ENCODE measurements at regions not wholly inside any gene's neighbourhood (a gene's known extent, or its start where the extent isn't known, plus 50 kb on each side); places are given as distances from the start of the nearest gene placed in this dataset.

- no peak for DNase-seq
Measured at GRCh38 chr9:79962150-79962549, 390.4 kb downstream of the TLE4 start.

- DNase-seq, result no peak
Measured at GRCh38 chr9:79955300-79955699, 383.5 kb downstream of the TLE4 start.

- DNase-seq, result no peak
Measured at GRCh38 chr9:79953908-79954307, 382.1 kb downstream of the TLE4 start.

GRCh38 chr9:79952401-79952800, 380.6 kb downstream of the TLE4 start:
- no peak for DNase-seq

- DNase-seq, result no peak
Measured at GRCh38 chr9:79946712-79947111, 374.9 kb downstream of the TLE4 start.

- DNase-seq, result no peak
Measured at GRCh38 chr9:79945495-79945894, 373.7 kb downstream of the TLE4 start.

- DNase-seq, result no peak
Measured at GRCh38 chr9:79945016-79945415, 373.3 kb downstream of the TLE4 start.

- no peak for DNase-seq
Measured at GRCh38 chr9:79940919-79941318, 369.2 kb downstream of the TLE4 start.

- no peak for DNase-seq
Measured at GRCh38 chr9:79939819-79940218, 368.1 kb downstream of the TLE4 start.

- no peak for DNase-seq
Measured at GRCh38 chr9:79936336-79936735, 364.6 kb downstream of the TLE4 start.

- DNase-seq, result no peak
Measured at GRCh38 chr9:79929285-79929684, 357.5 kb downstream of the TLE4 start.

- DNase-seq, result no peak
Measured at GRCh38 chr9:79928661-79929223, 357.0 kb downstream of the TLE4 start.

GRCh38 chr9:79925326-79925725, 353.6 kb downstream of the TLE4 start:
- no peak for DNase-seq

- no peak for DNase-seq
Measured at GRCh38 chr9:79924836-79925235, 353.1 kb downstream of the TLE4 start.

GRCh38 chr9:79917421-79917820, 345.7 kb downstream of the TLE4 start:
- DNase-seq, result no peak

- DNase-seq, result no peak
Measured at GRCh38 chr9:79913867-79914266, 342.1 kb downstream of the TLE4 start.

GRCh38 chr9:79912318-79913070, 340.7 kb downstream of the TLE4 start:
- no peak for DNase-seq

- DNase-seq, result no peak
Measured at GRCh38 chr9:79911724-79912123, 340.0 kb downstream of the TLE4 start.

- no peak for DNase-seq
Measured at GRCh38 chr9:79902825-79903600, 331.2 kb downstream of the TLE4 start.

- DNase-seq, result no peak
Measured at GRCh38 chr9:79900754-79901153, 329.0 kb downstream of the TLE4 start.

- no peak for DNase-seq
Measured at GRCh38 chr9:79896390-79896980, 324.7 kb downstream of the TLE4 start.

- DNase-seq, result no peak
Measured at GRCh38 chr9:79895232-79895631, 323.5 kb downstream of the TLE4 start.

- no peak for DNase-seq
Measured at GRCh38 chr9:79889369-79889768, 317.6 kb downstream of the TLE4 start.
